H9 (cell line): ENCODE measurements at regions not wholly inside any gene's neighbourhood (a gene's known extent, or its start where the extent isn't known, plus 50 kb on each side); places are given as distances from the start of the nearest gene placed in this dataset.

Experiments
- DNase-seq: peaks from one replicate; pipeline ENCODE4 v3.0.0-alpha.2; 2017
- H2AFZ ChIP-seq: one replicate; pipeline ENCODE4 v1.6.1; 2013; ENCODE audit warnings: mild to moderate bottlenecking, low read length, control low read depth, moderate library complexity
- H2AK5ac ChIP-seq: 2 replicates; pipeline ENCODE4 v1.6.1; 2013; ENCODE audit warnings: low read length, control low read depth, mixed read lengths; ENCODE audit not compliant: insufficient read length
- H2BK120ac ChIP-seq: one replicate; pipeline ENCODE4 v1.6.1; 2013; ENCODE audit warnings: low read depth, mild to moderate bottlenecking, low read length, control low read depth, inconsistent platforms; ENCODE audit not compliant: poor library complexity, severe bottlenecking
- H2BK12ac ChIP-seq: 2 replicates; pipeline ENCODE4 v1.6.1; 2013; ENCODE audit warnings: low read length, control low read depth, mixed read lengths, low read depth; ENCODE audit not compliant: insufficient read length
- H2BK15ac ChIP-seq: 2 replicates; pipeline ENCODE4 v1.6.1; 2013; ENCODE audit warnings: low read depth, low read length, control low read depth
- H2BK20ac ChIP-seq: one replicate; pipeline ENCODE4 v1.6.1; 2013; ENCODE audit warnings: low read depth, mild to moderate bottlenecking, low read length, control low read depth, inconsistent platforms; ENCODE audit not compliant: poor library complexity, severe bottlenecking
- H2BK5ac ChIP-seq: 2 replicates; pipeline ENCODE4 v1.6.1; 2013; ENCODE audit warnings: low read length, control low read depth, mixed read lengths; ENCODE audit not compliant: insufficient read length
- H3K14ac ChIP-seq: 2 replicates; pipeline ENCODE4 v1.6.1; 2013; ENCODE audit warnings: low read length, control low read depth; ENCODE audit not compliant: insufficient read depth
- H3K18ac ChIP-seq: 2 replicates; pipeline ENCODE4 v1.6.1; 2013; ENCODE audit warnings: low read depth, mild to moderate bottlenecking, mixed read lengths, low read length, control low read depth; ENCODE audit not compliant: insufficient read length
- H3K23ac ChIP-seq: 2 replicates; pipeline ENCODE4 v1.6.1; 2013; ENCODE audit warnings: low read length, control low read depth, mixed read lengths, low read depth; ENCODE audit not compliant: insufficient read length
- H3K23me2 ChIP-seq: 2 replicates; pipeline ENCODE4 v1.6.1; 2013; ENCODE audit warnings: low read depth, mild to moderate bottlenecking, mixed read lengths, low read length, control low read depth; ENCODE audit not compliant: insufficient read length, poor library complexity, severe bottlenecking
- H3K27ac ChIP-seq: 2 replicates; pipeline ENCODE4 v1.5.1; 2013; ENCODE audit warnings: low read length, control low read depth, mixed read lengths, low read depth; ENCODE audit not compliant: insufficient read length
- H3K27me3 ChIP-seq: 2 replicates; pipeline ENCODE4 v1.6.1; 2013; ENCODE audit warnings: low read length, control low read depth, inconsistent platforms; ENCODE audit not compliant: insufficient read depth
- H3K4ac ChIP-seq: 2 replicates; pipeline ENCODE4 v1.6.1; 2013; ENCODE audit warnings: low read depth, mild to moderate bottlenecking, control low read depth, inconsistent platforms, low read length, moderate library complexity
- H3K4me1 ChIP-seq: 2 replicates; pipeline ENCODE4 v1.6.1; 2013; ENCODE audit warnings: low read length, control low read depth, inconsistent platforms; ENCODE audit not compliant: insufficient read depth
- H3K4me2 ChIP-seq: 2 replicates; pipeline ENCODE4 v1.6.1; 2013; ENCODE audit warnings: low read length, control low read depth, mixed read lengths; ENCODE audit not compliant: insufficient read length, insufficient read depth
- H3K56ac ChIP-seq: 2 replicates; pipeline ENCODE4 v1.6.1; 2013; ENCODE audit warnings: low read depth, mild to moderate bottlenecking, mixed read lengths, low read length, control low read depth; ENCODE audit not compliant: insufficient read length
- H3K79me1 ChIP-seq: 2 replicates; pipeline ENCODE4 v1.6.1; 2013; ENCODE audit warnings: low read depth, mild to moderate bottlenecking, moderate library complexity, low read length, control low read depth, inconsistent platforms; ENCODE audit not compliant: insufficient read depth, poor library complexity, severe bottlenecking
- H3K79me2 ChIP-seq: 2 replicates; pipeline ENCODE4 v1.6.1; 2013; ENCODE audit warnings: low read length, control low read depth, inconsistent platforms; ENCODE audit not compliant: insufficient read depth
- H3K9ac ChIP-seq: 2 replicates; pipeline ENCODE4 v1.6.1; 2013; ENCODE audit warnings: low read length, control low read depth, mixed read lengths; ENCODE audit not compliant: insufficient read length; ENCODE audit errors: extremely low read depth
- H3K9me3 ChIP-seq: one replicate; pipeline ENCODE4 v1.6.1; 2013; ENCODE audit warnings: low read depth, low read length, inconsistent platforms; ENCODE audit not compliant: control insufficient read depth
- H3T11ph ChIP-seq: one replicate; pipeline ENCODE4 v1.6.1; 2013; ENCODE audit warnings: mild to moderate bottlenecking, low read length, control low read depth, inconsistent platforms
- H4K20me1 ChIP-seq: one replicate; pipeline ENCODE4 v1.6.1; 2013; ENCODE audit not compliant: control insufficient read depth, insufficient read length, insufficient read depth
- H4K5ac ChIP-seq: 2 replicates; pipeline ENCODE4 v1.6.1; 2013; ENCODE audit warnings: low read depth, mild to moderate bottlenecking, mixed read lengths, low read length, control low read depth; ENCODE audit not compliant: insufficient read length
- H4K8ac ChIP-seq: replicated peaks from 2 replicates; pipeline ENCODE4 v1.6.1; 2013; ENCODE audit warnings: low read length, control low read depth, mixed read lengths, low read depth; ENCODE audit not compliant: insufficient read length
- H4K91ac ChIP-seq: 2 replicates; pipeline ENCODE4 v1.6.1; 2013; ENCODE audit warnings: low read depth, mild to moderate bottlenecking, moderate library complexity, mixed read lengths, low read length, control low read depth; ENCODE audit not compliant: insufficient read length
- H3K27ac Mint-ChIP-seq, 3 experiments: 2 replicates in 2 of 3; 3 replicates in 1 of 3; pipeline ENCODE4 v1.8.0; 2020 to 2021; ENCODE audit warnings: mixed read lengths in 3 of 3, mild to moderate bottlenecking in 1 of 3, moderate library complexity in 1 of 3
- H3K27me3 Mint-ChIP-seq: 2 replicates; pipeline ENCODE4 v1.8.0; 2021; ENCODE audit warnings: low read depth, mild to moderate bottlenecking, moderate library complexity, mixed read lengths
- H3K36me3 Mint-ChIP-seq, 3 experiments: 2 replicates in 2 of 3; 3 replicates in 1 of 3; pipeline ENCODE4 v1.8.0; 2020 to 2021; ENCODE audit warnings: low read depth in 3 of 3, mixed read lengths in 3 of 3; ENCODE audit not compliant: insufficient read depth in 1 of 3
- H3K4me1 Mint-ChIP-seq, 2 experiments: 2 replicates each; pipeline ENCODE4 v1.8.0; 2020; ENCODE audit warnings: mixed read lengths in 2 of 2
- H3K4me3 Mint-ChIP-seq, 2 experiments: 2 replicates in 1 of 2; 3 replicates in 1 of 2; pipeline ENCODE4 v1.8.0; 2020 to 2021; ENCODE audit warnings: mild to moderate bottlenecking in 2 of 2, mixed read lengths in 2 of 2, moderate library complexity in 1 of 2
- H3K9me3 Mint-ChIP-seq, 2 experiments: 2 replicates in 1 of 2; 3 replicates in 1 of 2; pipeline ENCODE4 v1.8.0; 2020; ENCODE audit warnings: mild to moderate bottlenecking in 2 of 2, mixed read lengths in 2 of 2, moderate library complexity in 1 of 2
- CTCF ChIP-seq: fragments of 200-600 bp; sonication (generic); conservative IDR thresholded peaks from 3 replicates; pipeline ENCODE4 v1.8.0; 2021; ENCODE audit warnings: antibody characterized with exemption, mild to moderate bottlenecking
- WGBS: extraction: QIAGEN DNeasy Blood & Tissue Kit; methylation state at CpG from one replicate; pipeline ENCODE4 v1.1.7; 2013; ENCODE audit warnings: missing lambda C conversion rate, low lambda C conversion rate, mixed read lengths; ENCODE audit not compliant: insufficient read length; ENCODE audit errors: extremely low coverage; 5-methylcytosine and 5-hydroxymethylcytosine counted together

GRCh38 chr9:14981291-14981950, 71.2 kb upstream of the FREM1 start:
- H3K9ac ChIP-seq = no peak overlapping the region
- no peaks in the 10 kb centered on the region for H3K27me3 ChIP-seq
- no peaks in the 10 kb centered on the region for H3K79me2 ChIP-seq
- H3K36me3 Mint-ChIP-seq = no peaks in the 10 kb centered on the region
- no peak overlapping the region for H4K91ac ChIP-seq
- H3K18ac ChIP-seq = no peak overlapping the region
- no CpG with 5 or more reads among the region's 3 CpGs for WGBS
- H3K4me2 ChIP-seq = no peak overlapping the region
- no peak overlapping the region for H4K8ac ChIP-seq
- no peak overlapping the region for H3K56ac ChIP-seq
- H3K4me1 Mint-ChIP-seq = no peaks in the 10 kb centered on the region
- H3K4ac ChIP-seq = no peak overlapping the region
- no peak overlapping the region for H4K5ac ChIP-seq
- no peak overlapping the region for H2BK20ac ChIP-seq
- no peak for DNase-seq
- H3K23me2 ChIP-seq = no peaks in the 10 kb centered on the region
- no peaks in the 10 kb centered on the region for H3K9me3 Mint-ChIP-seq
- H3K4me1 ChIP-seq = no peaks in the 10 kb centered on the region
- H2BK15ac ChIP-seq = no peak overlapping the region
- no peaks in the 10 kb centered on the region for H3K9me3 ChIP-seq
- no peak overlapping the region for H3K14ac ChIP-seq
- H2AK5ac ChIP-seq = no peak overlapping the region
- no peak for TF ChIP-seq CTCF
- H3K27ac Mint-ChIP-seq = no peak overlapping the region; a peak in 2 of 7 replicates
- no peak overlapping the region for H2BK120ac ChIP-seq
- H3K79me1 ChIP-seq = no peaks in the 10 kb centered on the region
- H2BK5ac ChIP-seq = no peak overlapping the region
- no peak overlapping the region for H3K27ac ChIP-seq
- H3K4me3 Mint-ChIP-seq = no peak overlapping the region
- H3K23ac ChIP-seq = no peak overlapping the region
- no peak overlapping the region for H2BK12ac ChIP-seq
- H3K27me3 Mint-ChIP-seq = no peaks in the 10 kb centered on the region
- no peak overlapping the region for H3T11ph ChIP-seq
- no peak overlapping the region for H2AFZ ChIP-seq
- H4K20me1 ChIP-seq = no peaks in the 10 kb centered on the region
